ENCODE measurements at regions not wholly inside any gene's neighbourhood (a gene's known extent, or its start where the extent isn't known, plus 50 kb on each side); places are given as distances from the start of the nearest gene placed in this dataset.

GRCh38 chrX:42490111-42490510 is 287.9 kb downstream of the PPP1R2C start:
- Mint-ChIP-seq H3K4me3 (ENCODE audit: low read depth) (no peak overlapping the region), H3K36me3 (ENCODE audit: insufficient read depth) (no peaks in the 10 kb centered on the region), H3K9me3 (ENCODE audit: low read depth) (no peaks in the 10 kb centered on the region), H3K4me1 (ENCODE audit: low read depth) (peaks cover 2% of the 10 kb centered on the region), H3K27me3 (no peaks in the 10 kb centered on the region), H3K27ac (no peak overlapping the region)
- TF ChIP-seq CTCF (IDR thresholded peaks at IDR 0.05; ENCODE audit: unreplicated experiment) = no peak
- no peak for DNase-seq (ENCODE audit: low spot score, unreplicated experiment)

GRCh38 chrX:42485601-42486000 is 292.4 kb downstream of the PPP1R2C start:
- TF ChIP-seq CTCF (IDR thresholded peaks at IDR 0.05; ENCODE audit: unreplicated experiment) = no peak
- DNase-seq (ENCODE audit: low spot score, unreplicated experiment) = no peak
- Mint-ChIP-seq H3K9me3 (ENCODE audit: low read depth) (no peaks in the 10 kb centered on the region), H3K4me3 (ENCODE audit: low read depth) (no peak overlapping the region), H3K36me3 (ENCODE audit: insufficient read depth) (no peaks in the 10 kb centered on the region), H3K4me1 (ENCODE audit: low read depth) (peaks cover 3% of the 10 kb centered on the region), H3K27ac (no peak overlapping the region), H3K27me3 (no peaks in the 10 kb centered on the region)

GRCh38 chrX:42484233-42484632 is 293.7 kb downstream of the PPP1R2C start:
- DNase-seq (ENCODE audit: low spot score, unreplicated experiment) = no peak
- Mint-ChIP-seq H3K4me3 (ENCODE audit: low read depth) (no peak overlapping the region), H3K27me3 (no peaks in the 10 kb centered on the region), H3K36me3 (ENCODE audit: insufficient read depth) (no peaks in the 10 kb centered on the region), H3K27ac (no peak overlapping the region), H3K9me3 (ENCODE audit: low read depth) (no peaks in the 10 kb centered on the region), H3K4me1 (ENCODE audit: low read depth) (peaks cover 3% of the 10 kb centered on the region)
- no peak for TF ChIP-seq CTCF (IDR thresholded peaks at IDR 0.05; ENCODE audit: unreplicated experiment)

- no peaks in the 10 kb centered on the region for H3K36me3 Mint-ChIP-seq (ENCODE audit: insufficient read depth)
- no peak overlapping the region for H3K27ac Mint-ChIP-seq
- H3K4me3 Mint-ChIP-seq (ENCODE audit: low read depth) = no peak overlapping the region
These were observed 300.6 kb downstream of the PPP1R2C start for GRCh38 chrX:42477396-42477795.

GRCh38 chrX:42472727-42473126 is 305.2 kb downstream of the PPP1R2C start:
- Mint-ChIP-seq H3K4me1 (ENCODE audit: low read depth) (no peaks in the 10 kb centered on the region), H3K27me3 (no peaks in the 10 kb centered on the region), H3K27ac (no peak overlapping the region), H3K4me3 (ENCODE audit: low read depth) (no peak overlapping the region), H3K9me3 (ENCODE audit: low read depth) (peaks cover 10% of the 10 kb centered on the region), H3K36me3 (ENCODE audit: insufficient read depth) (no peaks in the 10 kb centered on the region)
- no peak for DNase-seq (ENCODE audit: low spot score, unreplicated experiment)
- no peak for TF ChIP-seq CTCF (IDR thresholded peaks at IDR 0.05; ENCODE audit: unreplicated experiment)

More at GRCh38 chrX:42477396-42477795, 300.6 kb downstream of the PPP1R2C start:
- peaks cover 10% of the 10 kb centered on the region for H3K9me3 Mint-ChIP-seq (ENCODE audit: low read depth)
- no peaks in the 10 kb centered on the region for H3K4me1 Mint-ChIP-seq (ENCODE audit: low read depth)
- no peaks in the 10 kb centered on the region for H3K27me3 Mint-ChIP-seq
- TF ChIP-seq CTCF (IDR thresholded peaks at IDR 0.05; ENCODE audit: unreplicated experiment) = no peak
- no peak for DNase-seq (ENCODE audit: low spot score, unreplicated experiment)
